CD4-positive, alpha-beta T cell (primary cell): ENCODE measurements at regions not wholly inside any gene's neighbourhood (a gene's known extent, or its start where the extent isn't known, plus 50 kb on each side); places are given as distances from the start of the nearest gene placed in this dataset.

Experiments
- ATAC-seq: fragments of 200-7000 bp; cut with Tn5 transposase; one replicate; pipeline ENCODE4 v1.10.0; 2022; ENCODE audit warnings: mild to moderate bottlenecking; ENCODE audit not compliant: poor library complexity
- CTCF ChIA-PET: fragments of 350-600 bp; sonication (Branson Sonifier 250); formaldehyde crosslinking; loops from one replicate; lab custom pipeline; 2021; ENCODE audit warnings: antibody characterized with exemption, inconsistent platforms; lab: Charles Lee
- POLR2A ChIA-PET: fragments of 350-600 bp; sonication (Branson Sonifier 250); formaldehyde crosslinking; loops from one replicate; lab custom pipeline; 2021; ENCODE audit warnings: antibody characterized with exemption, inconsistent platforms; lab: Charles Lee
- DNase-seq, 14 experiments: peaks; one replicate each; pipeline ENCODE4 v3.0.0-alpha.2; 2013 to 2020; ENCODE audit warnings: mixed read lengths in 2 of 14
- H3K27ac ChIP-seq, 2 donors: one replicate each; pipeline versions ENCODE4 v1.5.1 to v1.7.0; 2013; ENCODE audit warnings: low read length in 2 of 2, low read depth in 1 of 2, mild to moderate bottlenecking in 1 of 2
- H3K27me3 ChIP-seq, 2 experiments: 1 replicate in 1 of 2; 2 replicates in 1 of 2; pipeline versions ENCODE4 v1.6.1 to v1.7.0; 2013; ENCODE audit warnings: low read length in 2 of 2, control low read depth in 1 of 2, mild to moderate bottlenecking in 1 of 2, moderate library complexity in 1 of 2; ENCODE audit not compliant: insufficient read depth in 2 of 2, control insufficient read depth in 1 of 2
- H3K36me3 ChIP-seq: one replicate; pipeline ENCODE4 v1.6.1; 2013; ENCODE audit warnings: low read length, control low read depth; ENCODE audit not compliant: insufficient read depth
- H3K4me1 ChIP-seq: one replicate; pipeline ENCODE4 v1.6.1; 2013; ENCODE audit warnings: low read length, control low read depth; ENCODE audit not compliant: insufficient read depth
- H3K4me3 ChIP-seq: one replicate; pipeline ENCODE4 v1.5.1; 2013; ENCODE audit warnings: mild to moderate bottlenecking, low read length, moderate library complexity
- H3K9me3 ChIP-seq, 2 experiments: 1 replicate in 1 of 2; 2 replicates in 1 of 2; pipeline versions ENCODE4 v1.6.1 to v1.7.0; 2013; ENCODE audit warnings: low read length in 2 of 2, mild to moderate bottlenecking in 2 of 2, control low read depth in 1 of 2, moderate library complexity in 1 of 2; ENCODE audit not compliant: control insufficient read depth in 1 of 2, insufficient read depth in 1 of 2
- H3K27ac Mint-ChIP-seq: one replicate; pipeline ENCODE4 v1.8.0; 2020; ENCODE audit warnings: mixed read lengths
- H3K27me3 Mint-ChIP-seq: one replicate; pipeline ENCODE4 v1.8.0; 2021; ENCODE audit warnings: mixed read lengths
- H3K36me3 Mint-ChIP-seq: one replicate; pipeline ENCODE4 v1.8.0; 2021; ENCODE audit warnings: low read depth, mixed read lengths
- H3K4me1 Mint-ChIP-seq: one replicate; pipeline ENCODE4 v1.8.0; 2021; ENCODE audit warnings: low read depth, mixed read lengths
- H3K4me3 Mint-ChIP-seq: one replicate; pipeline ENCODE4 v1.8.0; 2020; ENCODE audit warnings: mild to moderate bottlenecking, mixed read lengths
- H3K9me3 Mint-ChIP-seq: one replicate; pipeline ENCODE4 v1.8.0; 2020; ENCODE audit warnings: mixed read lengths
- CTCF ChIP-seq: fragments of 200-600 bp; IDR thresholded peaks from one replicate; pipeline ENCODE4 v1.8.0; 2022; ENCODE audit warnings: antibody characterized with exemption, mild to moderate bottlenecking
- intact Hi-C, 2 experiments: fragments of 100-400 bp; cut with DNase I in 1 of 2; cut with micrococcal nuclease in 1 of 2; formaldehyde crosslinking; loops; one replicate each; pipeline versions ENCODE4 v1.15.1 to v1.9.0; 2023 to 2025; cut with DNase I, micrococcal nuclease

DNA sequence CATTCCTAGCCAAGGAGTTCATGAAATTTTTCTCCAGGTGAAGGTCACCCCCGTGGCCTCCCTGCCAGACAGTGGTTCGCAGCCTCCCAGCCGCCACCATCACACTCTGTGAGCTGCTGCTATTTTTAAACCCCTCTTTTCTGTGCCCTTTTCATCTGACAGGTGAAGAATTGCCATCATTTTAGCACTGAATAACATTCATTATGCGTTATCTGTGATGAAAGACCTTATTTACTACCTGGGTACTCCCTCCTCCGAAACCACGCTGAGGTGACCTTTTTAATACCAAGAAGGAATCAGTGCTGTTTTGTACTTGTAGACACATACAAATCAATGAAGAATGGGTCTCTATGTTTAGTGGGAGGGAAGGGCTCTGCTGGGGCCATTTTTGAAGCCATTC lies 148.9 kb upstream of the GPR12 start:
- Mint-ChIP-seq H3K4me3 (no peak overlapping the region), H3K9me3 (no peaks in the 10 kb centered on the region), H3K36me3 (no peaks in the 10 kb centered on the region), H3K27ac (no peak overlapping the region), H3K27me3 (peaks cover 38% of the 10 kb centered on the region), H3K4me1 (no peaks in the 10 kb centered on the region)
- intact Hi-C loops: no loop called here
- no peak for DNase-seq
- ChIA-PET POLR2A (no interaction called here), CTCF (no interaction called here)
- Histone ChIP-seq H3K4me1 (no peaks in the 10 kb centered on the region), H3K27me3 (peaks cover 9 to 12% of the 10 kb centered on the region in 2 experiments), H3K9me3 (no peaks in the 10 kb centered on the region), H3K4me3 (no peak overlapping the region), H3K27ac (no peak overlapping the region), H3K36me3 (no peaks in the 10 kb centered on the region)
- no peak for ATAC-seq
- no peak for TF ChIP-seq CTCF

DNA sequence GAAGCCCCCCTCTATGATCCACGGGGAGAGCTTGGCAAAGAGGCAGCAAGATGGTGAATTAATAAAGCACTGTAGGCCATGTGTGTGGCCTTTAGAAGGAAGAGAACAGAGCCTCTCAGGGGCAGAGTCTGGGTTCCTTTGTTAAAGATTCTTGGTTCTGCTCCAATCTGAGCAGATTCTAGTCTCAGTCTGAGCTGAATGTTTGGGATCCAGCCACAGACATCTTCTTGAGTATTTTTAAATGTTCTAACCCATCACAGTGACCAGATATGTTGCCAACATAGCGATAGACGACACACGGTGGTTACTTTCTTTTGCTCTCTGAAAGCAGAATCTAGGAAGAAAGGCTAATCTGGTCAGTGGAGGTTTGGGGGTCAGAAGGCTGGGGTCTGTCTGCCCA lies 147.5 kb upstream of the GPR12 start:
- H3K4me3 Mint-ChIP-seq: no peak overlapping the region
- ChIA-PET POLR2A (no interaction called here), CTCF (no interaction called here)
- no peaks in the 10 kb centered on the region for H3K9me3 Mint-ChIP-seq
- no peak overlapping the region for H3K27ac ChIP-seq
- H3K4me1 ChIP-seq: no peaks in the 10 kb centered on the region
- no peak for DNase-seq
- no peak for ATAC-seq
- no peaks in the 10 kb centered on the region for H3K36me3 Mint-ChIP-seq
- peaks cover 43% of the 10 kb centered on the region for H3K27me3 Mint-ChIP-seq
- no peaks in the 10 kb centered on the region for H3K9me3 ChIP-seq
- no peak overlapping the region for H3K4me3 ChIP-seq
- H3K36me3 ChIP-seq: no peaks in the 10 kb centered on the region
- peaks cover 9 to 12% of the 10 kb centered on the region in 2 experiments for H3K27me3 ChIP-seq
- no peak for TF ChIP-seq CTCF
- no peaks in the 10 kb centered on the region for H3K4me1 Mint-ChIP-seq
- intact Hi-C loops: no loop called here
- no peak overlapping the region for H3K27ac Mint-ChIP-seq

- H3K27me3 Mint-ChIP-seq: peaks cover 46% of the 10 kb centered on the region
- H3K27ac Mint-ChIP-seq: no peak overlapping the region
- H3K36me3 Mint-ChIP-seq: no peaks in the 10 kb centered on the region
- peaks cover 0 to 8% of the 10 kb centered on the region in 2 experiments for H3K9me3 ChIP-seq
- H3K27me3 ChIP-seq: no peaks in the 10 kb centered on the region
- H3K36me3 ChIP-seq: no peaks in the 10 kb centered on the region
- DNase-seq (no peak), ATAC-seq (no peak)
- ChIA-PET POLR2A (no interaction called here), CTCF (no interaction called here)
- intact Hi-C loops: no loop called here
- H3K4me3 ChIP-seq: no peak overlapping the region
- no peaks in the 10 kb centered on the region for H3K9me3 Mint-ChIP-seq
- H3K4me1 Mint-ChIP-seq: no peaks in the 10 kb centered on the region
- no peaks in the 10 kb centered on the region for H3K4me1 ChIP-seq
- H3K27ac ChIP-seq: no peak overlapping the region
- TF ChIP-seq CTCF: no peak
- no peak overlapping the region for H3K4me3 Mint-ChIP-seq
These were observed 138.6 kb upstream of the GPR12 start for GRCh38 chr13:26899202-26899601.
